ENCODE measurements at regions not wholly inside any gene's neighbourhood (a gene's known extent, or its start where the extent isn't known, plus 50 kb on each side); places are given as distances from the start of the nearest gene placed in this dataset.
"Not testable (repeated sequence)": the region's sequence is repeated elsewhere in the genome, so short reads cannot be mapped to it uniquely, and the experiment has no call there.

GRCh38 chr2:82344670-82345069, 2040.1 kb upstream of the LRRTM1 start:
- Histone ChIP-seq H3K9me3 (ENCODE audit: control insufficient read depth in 1 of 2, low read length in 2 of 2) (no peaks in the 10 kb centered on the region), H3K27ac (ENCODE audit: low read length) (no peak overlapping the region), H3K36me3 (ENCODE audit: control insufficient read depth in 1 of 2, insufficient read depth in 2 of 2, low read length in 2 of 2) (no peaks in the 10 kb centered on the region), H3K27me3 (ENCODE audit: low read depth, low read length) (no peaks in the 10 kb centered on the region), H3K4me1 (ENCODE audit: control insufficient read depth in 1 of 2, insufficient read depth in 2 of 2, low read length in 2 of 2) (no peaks in the 10 kb centered on the region), H3K4me3 (ENCODE audit: low read depth in 1 of 2, low read length in 2 of 2) (no peak overlapping the region)

DNA sequence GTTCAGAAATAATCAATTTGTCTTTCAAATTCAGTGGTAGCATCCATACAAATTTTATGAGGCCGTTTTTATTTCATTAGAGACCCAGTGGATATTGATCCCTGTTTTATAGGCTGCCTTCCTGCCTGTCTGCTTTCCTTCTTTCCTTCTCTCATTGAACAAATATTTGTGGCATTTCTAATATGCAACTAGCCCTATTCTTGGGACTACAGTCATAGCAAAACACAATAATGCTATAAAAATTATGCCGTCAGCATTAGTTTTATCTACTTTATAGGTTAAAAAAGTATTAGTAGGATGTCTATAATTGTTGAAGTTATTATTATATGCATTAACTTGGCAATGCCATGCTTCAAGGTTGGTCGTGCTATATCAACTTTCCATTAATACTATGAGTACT, 2037.8 kb upstream of the LRRTM1 start:
- Histone ChIP-seq H3K4me3 (ENCODE audit: low read depth in 1 of 2, low read length in 2 of 2) (no peak overlapping the region), H3K27ac (ENCODE audit: low read length) (no peak overlapping the region), H3K4me1 (ENCODE audit: control insufficient read depth in 1 of 2, insufficient read depth in 2 of 2, low read length in 2 of 2) (no peaks in the 10 kb centered on the region), H3K36me3 (ENCODE audit: control insufficient read depth in 1 of 2, insufficient read depth in 2 of 2, low read length in 2 of 2) (no peaks in the 10 kb centered on the region), H3K27me3 (ENCODE audit: low read depth, low read length) (no peaks in the 10 kb centered on the region), H3K9me3 (ENCODE audit: control insufficient read depth in 1 of 2, low read length in 2 of 2) (no peaks in the 10 kb centered on the region)

DNA sequence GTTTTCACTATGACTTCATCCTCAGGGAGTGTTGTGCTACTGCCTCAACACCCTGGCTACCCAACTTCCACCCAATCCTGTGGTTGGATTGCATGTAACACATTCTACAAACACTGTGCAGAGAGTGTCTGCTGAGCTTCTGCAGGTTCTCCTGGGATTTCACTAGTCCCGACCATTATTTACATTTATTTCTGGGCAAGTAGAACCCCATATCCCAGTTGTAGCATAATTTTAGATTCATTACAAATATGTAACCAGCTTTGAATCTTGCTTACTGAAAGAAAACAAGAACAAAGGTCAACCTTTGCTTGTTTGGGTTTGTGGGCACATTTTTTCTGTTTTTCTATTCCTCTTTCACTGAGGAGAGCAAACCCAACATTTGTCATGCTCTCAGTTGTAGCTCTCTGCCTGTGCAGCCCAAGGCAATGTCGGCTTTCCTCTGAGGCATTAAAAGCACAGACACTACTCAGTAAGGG, 2036.1 kb upstream of the LRRTM1 start:
- no peak overlapping the region for H3K27ac ChIP-seq (ENCODE audit: low read length)
- H3K27me3 ChIP-seq (ENCODE audit: low read depth, low read length): no peaks in the 10 kb centered on the region
- no peak overlapping the region for H3K4me3 ChIP-seq (ENCODE audit: low read depth in 1 of 2, low read length in 2 of 2)
- H3K36me3 ChIP-seq (ENCODE audit: control insufficient read depth in 1 of 2, insufficient read depth in 2 of 2, low read length in 2 of 2): no peaks in the 10 kb centered on the region
- no peaks in the 10 kb centered on the region for H3K9me3 ChIP-seq (ENCODE audit: control insufficient read depth in 1 of 2, low read length in 2 of 2)
- no peaks in the 10 kb centered on the region for H3K4me1 ChIP-seq (ENCODE audit: control insufficient read depth in 1 of 2, insufficient read depth in 2 of 2, low read length in 2 of 2)

DNA sequence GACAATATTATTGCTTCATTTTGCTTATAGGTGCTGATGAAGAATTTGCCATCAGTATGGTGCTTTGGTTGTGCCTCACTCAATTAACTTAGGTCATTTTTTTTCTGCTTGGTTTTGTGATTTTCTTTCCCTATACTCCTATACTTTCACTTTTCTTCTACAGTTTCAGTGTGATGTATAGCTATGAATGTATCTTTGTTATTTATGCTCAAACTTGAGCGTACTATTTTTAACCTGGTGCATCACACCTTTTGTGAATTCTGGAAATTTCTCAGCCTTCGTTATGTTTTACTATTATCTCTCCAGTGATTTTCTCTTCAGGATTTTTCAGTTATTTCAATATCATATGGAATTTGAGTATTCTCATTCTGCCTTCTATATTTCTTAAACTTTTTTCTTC, 2035.3 kb upstream of the LRRTM1 start:
- Histone ChIP-seq H3K4me1 (ENCODE audit: control insufficient read depth in 1 of 2, insufficient read depth in 2 of 2, low read length in 2 of 2) (no peaks in the 10 kb centered on the region), H3K9me3 (ENCODE audit: control insufficient read depth in 1 of 2, low read length in 2 of 2) (no peaks in the 10 kb centered on the region), H3K27me3 (ENCODE audit: low read depth, low read length) (no peaks in the 10 kb centered on the region), H3K4me3 (ENCODE audit: low read depth in 1 of 2, low read length in 2 of 2) (no peak overlapping the region), H3K27ac (ENCODE audit: low read length) (no peak overlapping the region), H3K36me3 (ENCODE audit: control insufficient read depth in 1 of 2, insufficient read depth in 2 of 2, low read length in 2 of 2) (no peaks in the 10 kb centered on the region)

DNA sequence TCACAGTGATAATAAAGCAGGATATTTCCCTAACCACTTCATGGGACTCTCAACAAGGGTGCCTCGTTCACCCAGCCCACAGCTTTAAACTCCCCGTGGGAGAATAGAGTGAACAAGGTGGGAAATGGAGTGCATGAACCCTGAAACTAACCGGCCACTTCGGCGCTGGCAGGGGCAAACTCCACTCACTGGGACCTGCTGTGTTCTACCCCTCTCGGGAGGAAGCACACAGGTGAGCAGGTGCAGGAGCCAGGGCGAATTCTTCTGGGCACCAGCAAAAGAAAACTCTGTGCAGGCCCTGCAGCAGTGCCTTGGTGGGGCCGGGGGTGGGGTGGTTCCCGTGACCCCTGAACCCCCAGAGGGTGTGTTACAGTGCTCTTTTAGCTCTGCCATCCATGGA, 2029.1 kb upstream of the LRRTM1 start:
- Histone ChIP-seq H3K36me3 (ENCODE audit: control insufficient read depth in 1 of 2, insufficient read depth in 2 of 2, low read length in 2 of 2) (no peaks in the 10 kb centered on the region), H3K27me3 (ENCODE audit: low read depth, low read length) (no peaks in the 10 kb centered on the region), H3K27ac (ENCODE audit: low read length) (no peak overlapping the region), H3K9me3 (ENCODE audit: control insufficient read depth in 1 of 2, low read length in 2 of 2) (no peaks in the 10 kb centered on the region), H3K4me1 (ENCODE audit: control insufficient read depth in 1 of 2, insufficient read depth in 2 of 2, low read length in 2 of 2) (no peaks in the 10 kb centered on the region), H3K4me3 (ENCODE audit: low read depth in 1 of 2, low read length in 2 of 2) (no peak overlapping the region)

DNA sequence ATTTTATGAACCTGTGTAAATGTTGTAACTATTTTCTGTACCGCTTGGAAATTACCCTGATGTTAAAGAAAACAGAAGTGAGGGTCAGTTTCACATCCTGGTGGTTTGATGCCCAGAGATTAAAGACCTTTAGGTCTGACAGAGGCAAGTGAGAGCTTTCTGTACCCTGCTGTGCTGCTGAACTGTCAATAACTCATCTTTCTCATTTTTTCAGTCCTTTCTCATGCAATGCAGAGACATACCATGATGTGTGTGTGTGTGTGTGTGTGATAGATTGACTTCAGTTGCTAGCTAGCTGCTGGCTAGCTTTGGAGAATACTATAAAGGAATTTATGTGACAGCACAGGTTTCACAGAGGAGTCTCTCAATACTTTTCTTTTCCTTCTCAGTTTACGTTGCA, 2025.6 kb upstream of the LRRTM1 start:
- Histone ChIP-seq H3K4me3 (ENCODE audit: low read depth in 1 of 2, low read length in 2 of 2) (no peak overlapping the region), H3K4me1 (ENCODE audit: control insufficient read depth in 1 of 2, insufficient read depth in 2 of 2, low read length in 2 of 2) (no peaks in the 10 kb centered on the region), H3K27me3 (ENCODE audit: low read depth, low read length) (no peaks in the 10 kb centered on the region), H3K27ac (ENCODE audit: low read length) (no peak overlapping the region), H3K9me3 (ENCODE audit: control insufficient read depth in 1 of 2, low read length in 2 of 2) (no peaks in the 10 kb centered on the region), H3K36me3 (ENCODE audit: control insufficient read depth in 1 of 2, insufficient read depth in 2 of 2, low read length in 2 of 2) (no peaks in the 10 kb centered on the region)

DNA sequence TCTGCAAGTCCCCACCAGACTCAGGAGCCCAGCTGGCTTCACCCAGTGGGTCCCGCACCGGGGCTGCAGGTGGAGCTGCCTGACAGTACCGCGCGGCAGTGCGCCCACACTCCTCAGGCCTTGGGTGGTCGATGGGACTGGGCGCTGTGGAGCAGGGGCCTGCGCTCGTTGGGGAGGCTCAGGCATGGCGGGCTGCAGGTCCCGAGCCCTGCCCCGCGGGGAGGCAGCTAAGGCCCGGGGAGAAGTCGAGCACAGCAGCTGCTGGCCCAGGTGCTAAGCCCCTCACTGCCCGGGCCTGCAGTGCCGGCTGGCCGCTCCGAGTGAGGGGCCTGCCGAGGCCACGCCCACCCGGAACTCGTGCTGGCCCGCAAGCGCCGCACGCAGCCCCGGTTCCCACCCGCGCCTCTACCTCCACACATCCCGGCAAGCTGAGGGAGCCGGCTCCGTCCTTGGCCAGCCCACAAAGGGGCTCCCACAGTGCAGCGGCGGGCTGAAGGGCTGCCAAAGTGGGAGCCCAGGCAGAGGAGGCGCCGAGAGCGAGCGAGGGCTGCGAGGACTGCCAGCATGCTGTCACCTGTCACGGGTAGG, 2021.7 kb upstream of the LRRTM1 start:
- not testable (repeated sequence) for H3K36me3 ChIP-seq (ENCODE audit: control insufficient read depth in 1 of 2, insufficient read depth in 2 of 2, low read length in 2 of 2); H3K4me3 ChIP-seq (ENCODE audit: low read depth in 1 of 2, low read length in 2 of 2); H3K4me1 ChIP-seq (ENCODE audit: control insufficient read depth in 1 of 2, insufficient read depth in 2 of 2, low read length in 2 of 2); H3K9me3 ChIP-seq (ENCODE audit: control insufficient read depth in 1 of 2, low read length in 2 of 2); H3K27me3 ChIP-seq (ENCODE audit: low read depth, low read length); H3K27ac ChIP-seq (ENCODE audit: low read length)

- H3K4me3 ChIP-seq (ENCODE audit: low read depth in 1 of 2, low read length in 2 of 2): no peak overlapping the region
- no peaks in the 10 kb centered on the region for H3K4me1 ChIP-seq (ENCODE audit: control insufficient read depth in 1 of 2, insufficient read depth in 2 of 2, low read length in 2 of 2)
- no peaks in the 10 kb centered on the region for H3K36me3 ChIP-seq (ENCODE audit: control insufficient read depth in 1 of 2, insufficient read depth in 2 of 2, low read length in 2 of 2)
- no peaks in the 10 kb centered on the region for H3K9me3 ChIP-seq (ENCODE audit: control insufficient read depth in 1 of 2, low read length in 2 of 2)
- H3K27ac ChIP-seq (ENCODE audit: low read length): no peak overlapping the region
- H3K27me3 ChIP-seq (ENCODE audit: low read depth, low read length): no peaks in the 10 kb centered on the region
These were observed 2015.7 kb upstream of the LRRTM1 start for GRCh38 chr2:82320296-82320695.

GRCh38 chr2:82317012-82317411, 2012.5 kb upstream of the LRRTM1 start:
- no peaks in the 10 kb centered on the region for H3K4me1 ChIP-seq (ENCODE audit: control insufficient read depth in 1 of 2, insufficient read depth in 2 of 2, low read length in 2 of 2)
- no peak overlapping the region for H3K27ac ChIP-seq (ENCODE audit: low read length)
- H3K36me3 ChIP-seq (ENCODE audit: control insufficient read depth in 1 of 2, insufficient read depth in 2 of 2, low read length in 2 of 2): no peaks in the 10 kb centered on the region
- H3K27me3 ChIP-seq (ENCODE audit: low read depth, low read length): no peaks in the 10 kb centered on the region
- H3K9me3 ChIP-seq (ENCODE audit: control insufficient read depth in 1 of 2, low read length in 2 of 2): no peaks in the 10 kb centered on the region
- H3K4me3 ChIP-seq (ENCODE audit: low read depth in 1 of 2, low read length in 2 of 2): no peak overlapping the region

DNA sequence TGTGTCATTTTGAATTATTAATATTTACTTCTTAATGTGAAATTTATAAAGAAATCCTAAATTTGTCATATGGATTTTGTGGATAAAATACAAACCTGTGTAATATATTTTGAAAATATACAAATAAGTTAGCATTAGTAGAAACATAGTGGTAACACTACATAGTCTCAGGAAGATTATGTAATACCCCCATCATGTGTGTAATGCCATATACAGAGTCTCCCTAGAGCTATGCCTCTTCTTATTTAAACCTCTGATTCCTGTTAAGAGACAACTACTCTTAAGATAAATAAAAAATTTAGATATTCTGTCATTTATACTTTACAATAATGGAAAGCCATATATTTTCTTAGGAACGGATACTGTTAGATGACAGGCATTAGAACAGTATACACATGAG, 2012.0 kb upstream of the LRRTM1 start:
- Histone ChIP-seq H3K4me1 (ENCODE audit: control insufficient read depth in 1 of 2, insufficient read depth in 2 of 2, low read length in 2 of 2) (no peaks in the 10 kb centered on the region), H3K4me3 (ENCODE audit: low read depth in 1 of 2, low read length in 2 of 2) (no peak overlapping the region), H3K27me3 (ENCODE audit: low read depth, low read length) (no peaks in the 10 kb centered on the region), H3K9me3 (ENCODE audit: control insufficient read depth in 1 of 2, low read length in 2 of 2) (no peaks in the 10 kb centered on the region), H3K27ac (ENCODE audit: low read length) (no peak overlapping the region), H3K36me3 (ENCODE audit: control insufficient read depth in 1 of 2, insufficient read depth in 2 of 2, low read length in 2 of 2) (no peaks in the 10 kb centered on the region)

- Histone ChIP-seq H3K9me3 (ENCODE audit: control insufficient read depth in 1 of 2, low read length in 2 of 2) (no peaks in the 10 kb centered on the region), H3K27ac (ENCODE audit: low read length) (no peak overlapping the region), H3K27me3 (ENCODE audit: low read depth, low read length) (no peaks in the 10 kb centered on the region), H3K4me3 (ENCODE audit: low read depth in 1 of 2, low read length in 2 of 2) (no peak overlapping the region), H3K36me3 (ENCODE audit: control insufficient read depth in 1 of 2, insufficient read depth in 2 of 2, low read length in 2 of 2) (no peaks in the 10 kb centered on the region), H3K4me1 (ENCODE audit: control insufficient read depth in 1 of 2, insufficient read depth in 2 of 2, low read length in 2 of 2) (no peaks in the 10 kb centered on the region)
These were observed 2010.4 kb upstream of the LRRTM1 start for GRCh38 chr2:82314836-82315472.

DNA sequence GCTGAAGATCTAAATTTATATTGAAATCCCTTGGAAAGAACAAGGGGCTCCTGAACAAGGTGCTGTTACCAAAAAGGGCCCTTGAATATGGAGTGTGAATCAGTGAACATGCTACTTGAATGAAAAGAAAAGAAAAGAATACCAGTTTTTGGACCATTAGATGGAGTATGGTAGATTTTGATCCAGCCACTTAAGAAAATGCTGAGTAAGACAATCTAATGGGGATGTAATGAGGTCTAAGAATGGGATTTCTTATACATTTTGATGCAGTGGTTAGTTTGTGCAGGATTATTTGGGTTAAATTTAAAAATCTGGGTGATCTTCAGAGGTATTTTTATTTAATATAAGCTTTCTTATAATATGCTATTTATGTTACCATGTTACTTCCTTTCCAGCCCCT, 2003.0 kb upstream of the LRRTM1 start:
- H3K9me3 ChIP-seq (ENCODE audit: control insufficient read depth in 1 of 2, low read length in 2 of 2): no peaks in the 10 kb centered on the region
- no peaks in the 10 kb centered on the region for H3K4me1 ChIP-seq (ENCODE audit: control insufficient read depth in 1 of 2, insufficient read depth in 2 of 2, low read length in 2 of 2)
- H3K27ac ChIP-seq (ENCODE audit: low read length): no peak overlapping the region
- no peak overlapping the region for H3K4me3 ChIP-seq (ENCODE audit: low read depth in 1 of 2, low read length in 2 of 2)
- H3K27me3 ChIP-seq (ENCODE audit: low read depth, low read length): no peaks in the 10 kb centered on the region
- H3K36me3 ChIP-seq (ENCODE audit: control insufficient read depth in 1 of 2, insufficient read depth in 2 of 2, low read length in 2 of 2): no peaks in the 10 kb centered on the region

Measured in muscle layer of duodenum (tissue), 2 donors.